HL-60 (cell line): ENCODE measurements at regions not wholly inside any gene's neighbourhood (a gene's known extent, or its start where the extent isn't known, plus 50 kb on each side); places are given as distances from the start of the nearest gene placed in this dataset.

Source experiments
- CTCF ChIP-seq: IDR thresholded peaks from one replicate; pipeline ENCODE4 v1.5.1; 2011; ENCODE audit warnings: low read length, control low read depth, inconsistent platforms; ENCODE audit not compliant: insufficient read depth
- GABPA ChIP-seq: IDR thresholded peaks from 2 replicates; pipeline ENCODE4 v1.6.1; 2012; ENCODE audit warnings: low read depth
- POLR2AphosphoS5 ChIP-seq: IDR thresholded peaks from 2 replicates; pipeline ENCODE4 v1.6.1; 2012; ENCODE audit warnings: low read depth
- REST ChIP-seq: IDR thresholded peaks from 2 replicates; pipeline ENCODE4 v1.6.1; 2012; ENCODE audit warnings: low read depth; ENCODE audit not compliant: insufficient replicate concordance

GRCh38 chr16:85481738-85482137 is 131.4 kb upstream of the GSE1 start:
- TF ChIP-seq CTCF (no peak), REST (no peak), POLR2AphosphoS5 (no peak), GABPA (no peak)
